AG09309 (cell line): ENCODE measurements at regions not wholly inside any gene's neighbourhood (a gene's known extent, or its start where the extent isn't known, plus 50 kb on each side); places are given as distances from the start of the nearest gene placed in this dataset.

ENCODE experiments used
- DNase-seq: peaks from one replicate; pipeline ENCODE4 v3.0.0-alpha.2; 2010; ENCODE audit warnings: low read depth
- H3K4me3 ChIP-seq: 2 replicates; pipeline ENCODE4 v1.5.1; 2011; ENCODE audit warnings: mild to moderate bottlenecking, low read depth, low read length, moderate library complexity; ENCODE audit not compliant: control insufficient read depth
- TF ChIP-seq, protein P1 (sequence below): IDR thresholded peaks from 2 replicates; pipeline ENCODE4 v1.5.1; 2011; ENCODE audit warnings: mild to moderate bottlenecking, low read depth, low read length, inconsistent platforms; ENCODE audit not compliant: insufficient read depth, control insufficient read depth; ENCODE audit errors: missing control alignments

DNA sequence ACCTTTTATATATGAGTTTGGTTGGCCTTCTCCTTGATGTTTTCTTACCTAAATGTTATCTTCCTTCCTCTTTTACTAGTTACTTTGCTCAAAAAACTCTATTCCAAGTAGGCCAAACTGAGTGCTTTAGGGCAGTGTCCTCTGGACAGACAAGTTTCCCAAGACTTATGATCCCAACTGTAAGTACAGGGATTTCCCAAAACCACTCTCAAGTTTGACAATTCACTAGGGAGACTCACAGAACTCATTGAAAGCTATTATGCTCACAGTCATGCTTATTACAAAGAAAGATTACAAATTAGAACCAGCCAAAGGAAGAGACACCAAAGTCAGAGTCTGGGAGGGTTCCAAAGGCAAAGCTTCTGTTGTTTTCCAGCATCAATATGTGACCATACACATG is 534.2 kb upstream of the ALCAM start:
- no peak overlapping the region for H3K4me3 ChIP-seq
- DNase-seq = no peak
- TF ChIP-seq, protein P1, sequence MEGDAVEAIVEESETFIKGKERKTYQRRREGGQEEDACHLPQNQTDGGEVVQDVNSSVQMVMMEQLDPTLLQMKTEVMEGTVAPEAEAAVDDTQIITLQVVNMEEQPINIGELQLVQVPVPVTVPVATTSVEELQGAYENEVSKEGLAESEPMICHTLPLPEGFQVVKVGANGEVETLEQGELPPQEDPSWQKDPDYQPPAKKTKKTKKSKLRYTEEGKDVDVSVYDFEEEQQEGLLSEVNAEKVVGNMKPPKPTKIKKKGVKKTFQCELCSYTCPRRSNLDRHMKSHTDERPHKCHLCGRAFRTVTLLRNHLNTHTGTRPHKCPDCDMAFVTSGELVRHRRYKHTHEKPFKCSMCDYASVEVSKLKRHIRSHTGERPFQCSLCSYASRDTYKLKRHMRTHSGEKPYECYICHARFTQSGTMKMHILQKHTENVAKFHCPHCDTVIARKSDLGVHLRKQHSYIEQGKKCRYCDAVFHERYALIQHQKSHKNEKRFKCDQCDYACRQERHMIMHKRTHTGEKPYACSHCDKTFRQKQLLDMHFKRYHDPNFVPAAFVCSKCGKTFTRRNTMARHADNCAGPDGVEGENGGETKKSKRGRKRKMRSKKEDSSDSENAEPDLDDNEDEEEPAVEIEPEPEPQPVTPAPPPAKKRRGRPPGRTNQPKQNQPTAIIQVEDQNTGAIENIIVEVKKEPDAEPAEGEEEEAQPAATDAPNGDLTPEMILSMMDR = no peak

DNA sequence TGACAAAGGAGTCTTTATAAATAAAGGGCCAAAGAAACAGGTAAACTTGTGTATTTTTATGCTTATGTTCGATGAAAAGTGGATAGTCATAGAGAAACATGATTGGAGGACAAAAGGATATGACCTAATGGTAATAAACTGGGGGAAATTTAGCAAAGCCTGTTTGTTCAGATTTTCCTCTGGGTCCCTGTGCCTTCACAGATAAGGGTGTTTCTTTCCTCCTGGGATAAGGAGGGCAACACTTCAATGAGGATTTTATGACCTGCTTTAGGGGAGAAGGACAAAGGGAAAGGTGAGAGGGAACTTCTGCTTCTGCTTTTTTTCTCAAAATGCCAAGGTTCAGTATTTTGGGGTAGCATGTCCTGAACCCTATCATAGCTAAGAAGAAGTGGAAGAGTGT is 531.3 kb upstream of the ALCAM start:
- TF ChIP-seq, protein P1 = no peak
- no peak overlapping the region for H3K4me3 ChIP-seq
- DNase-seq = no peak

- H3K4me3 ChIP-seq = no peak overlapping the region
- TF ChIP-seq, protein P1 = no peak
- no peak for DNase-seq
These were observed 520.4 kb upstream of the ALCAM start for GRCh38 chr3:104846270-104846669.

GRCh38 chr3:104849070-104849469 is 517.6 kb upstream of the ALCAM start:
- H3K4me3 ChIP-seq = no peak overlapping the region
- TF ChIP-seq, protein P1 = no peak
- no peak for DNase-seq

DNA sequence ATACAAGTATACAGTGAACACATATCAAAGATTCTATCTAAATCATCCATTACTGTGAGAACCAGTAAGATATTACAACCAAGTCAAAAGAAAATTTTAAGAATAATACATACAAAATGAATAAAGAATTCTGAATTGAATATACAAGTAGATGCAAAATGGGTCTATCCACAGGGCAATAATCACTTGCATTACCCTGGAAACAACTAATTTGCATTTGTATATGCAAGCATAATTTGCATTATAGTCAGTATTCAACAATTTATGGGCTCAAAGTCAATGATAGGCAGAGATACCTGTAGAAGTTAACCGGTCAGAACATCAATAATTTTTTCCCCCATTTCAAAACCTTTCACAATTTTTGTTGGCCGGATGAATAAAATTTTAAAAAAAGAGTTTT is 512.2 kb upstream of the ALCAM start:
- TF ChIP-seq, protein P1 = no peak

GRCh38 chr3:104855702-104856101 is 511.0 kb upstream of the ALCAM start:
- no peak overlapping the region for H3K4me3 ChIP-seq
- no peak for DNase-seq
- TF ChIP-seq, protein P1 = no peak

More for the DNA sequence above, 512.2 kb upstream of the ALCAM start:
- DNase-seq = no peak
- no peak overlapping the region for H3K4me3 ChIP-seq

DNA sequence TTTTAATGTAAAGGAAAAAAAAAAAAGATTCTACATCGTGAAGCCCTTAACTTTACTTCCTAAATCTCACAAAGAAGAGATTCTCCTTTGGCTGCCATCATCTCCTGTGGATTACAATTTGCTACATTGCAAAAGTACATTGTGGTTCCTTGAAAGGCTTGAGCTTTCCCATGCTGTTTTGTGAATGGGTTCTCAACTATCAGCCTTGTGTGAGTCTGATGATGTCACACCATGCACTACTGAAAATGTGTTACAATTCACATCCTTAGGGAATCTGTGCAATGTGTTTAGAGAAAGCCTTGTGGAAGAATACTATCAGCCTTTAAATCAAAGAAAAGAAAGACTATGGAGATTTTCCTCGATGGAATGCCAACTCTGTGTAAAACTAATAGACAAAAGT is 510.0 kb upstream of the ALCAM start:
- TF ChIP-seq, protein P1 = no peak
- H3K4me3 ChIP-seq = no peak overlapping the region
- DNase-seq = no peak
